Endothelial cell of umbilical vein (primary cell): ENCODE measurements at regions not wholly inside any gene's neighbourhood (a gene's known extent, or its start where the extent isn't known, plus 50 kb on each side); places are given as distances from the start of the nearest gene placed in this dataset.

ENCODE experiments used
- BruUV-seq: library from RNA; stranded (reverse); fragments of 400-500 nt; replicated peaks from 2 replicates; lab custom pipeline; 2021; lab: Mats Ljungman, UMichigan
- CTCF ChIA-PET: fragments of 300-600, 350-600 bp; sonication (Branson Sonifier 250); formaldehyde crosslinking; loops from one replicate; lab custom pipeline; 2021; ENCODE audit warnings: antibody characterized with exemption, inconsistent platforms; lab: Charles Lee
- POLR2A ChIA-PET: fragments of 300-600, 350-600 bp; sonication (Branson Sonifier 250); formaldehyde crosslinking; loops from one replicate; lab custom pipeline; 2021; ENCODE audit warnings: antibody characterized with exemption, inconsistent platforms; lab: Charles Lee
- DNase-seq: peaks from one replicate; pipeline ENCODE4 v3.0.0-alpha.2; 2011; ENCODE audit warnings: low read depth, low spot score
- FAIRE-seq: peaks from 2 replicates; lab custom pipeline; 2011; peaks lifted over from hg19 to GRCh38; lab: Jason Lieb, UNC
- H2AFZ ChIP-seq: 2 replicates; pipeline ENCODE4 v1.6.0; 2012; ENCODE audit warnings: low read depth, low read length, control low read depth, inconsistent platforms
- H3K27ac ChIP-seq: 2 replicates; pipeline ENCODE4 v1.5.1; 2011; ENCODE audit warnings: low read depth, mild to moderate bottlenecking, control low read depth, low read length, moderate library complexity; ENCODE audit not compliant: insufficient read depth
- H3K27me3 ChIP-seq, 2 experiments: 2 replicates each; pipeline versions ENCODE4 v1.6.0 to v1.6.1; 2011; ENCODE audit warnings: low read length in 2 of 2, mixed read lengths in 1 of 2; ENCODE audit not compliant: control insufficient read depth in 2 of 2, insufficient read depth in 2 of 2
- H3K36me3 ChIP-seq, 2 experiments: 2 replicates in 1 of 2; 3 replicates in 1 of 2; pipeline ENCODE4 v1.5.1; 2011; ENCODE audit warnings: low read length in 2 of 2, mild to moderate bottlenecking in 1 of 2, moderate library complexity in 1 of 2; ENCODE audit not compliant: control insufficient read depth in 2 of 2, insufficient read depth in 2 of 2; ENCODE audit errors: extremely low read depth in 1 of 2
- H3K4me1 ChIP-seq: 3 replicates; pipeline ENCODE4 v1.5.1; 2011; ENCODE audit warnings: mild to moderate bottlenecking, low read length; ENCODE audit not compliant: control insufficient read depth, insufficient read depth; ENCODE audit errors: extremely low read depth
- H3K4me2 ChIP-seq: 2 replicates; pipeline ENCODE4 v1.6.1; 2011; ENCODE audit warnings: low read length, control low read depth, mixed read lengths; ENCODE audit not compliant: insufficient read depth
- H3K4me3 ChIP-seq, 3 experiments: fragments of 200-600 bp in 1 of 3; sonication (generic), shearing (Covaris generic) in 1 of 3; replicated peaks in 1 of 3; 2 replicates each; pipeline ENCODE4 v1.5.1; 2011 to 2016; ENCODE audit warnings: control low read depth in 3 of 3, low read length in 3 of 3, mild to moderate bottlenecking in 2 of 3, inconsistent platforms in 1 of 3, low read depth in 1 of 3, moderate library complexity in 1 of 3; ENCODE audit not compliant: insufficient read depth in 1 of 3
- H3K79me2 ChIP-seq: 2 replicates; pipeline ENCODE4 v1.6.0; 2012; ENCODE audit warnings: low read length, inconsistent platforms; ENCODE audit not compliant: control insufficient read depth, insufficient read depth
- H3K9ac ChIP-seq: replicated peaks from 2 replicates; pipeline ENCODE3; 2011; ENCODE audit warnings: low read length, control low read depth; ENCODE audit not compliant: insufficient read depth; ENCODE audit errors: extremely low read depth
- H3K9me1 ChIP-seq: replicated peaks from 3 replicates; pipeline ENCODE4 v1.6.0; 2011; ENCODE audit warnings: mild to moderate bottlenecking, low read length; ENCODE audit not compliant: control insufficient read depth, insufficient read depth; ENCODE audit errors: extremely low read depth
- H3K9me3 ChIP-seq: replicated peaks from 2 replicates; pipeline ENCODE4 v1.5.1; 2012; ENCODE audit warnings: low read length, inconsistent platforms; ENCODE audit not compliant: control insufficient read depth, insufficient read depth
- H4K20me1 ChIP-seq: replicated peaks from 2 replicates; pipeline ENCODE3; 2011; ENCODE audit warnings: mild to moderate bottlenecking, low read length; ENCODE audit not compliant: control insufficient read depth, insufficient read depth; ENCODE audit errors: extremely low read depth
- MYC ChIP-seq: IDR thresholded peaks from one replicate; pipeline ENCODE4 v1.6.1; 2011; ENCODE audit warnings: mild to moderate bottlenecking, low read depth, low read length
- POLR2AphosphoS5 ChIP-seq: IDR thresholded peaks from 2 replicates; pipeline ENCODE4 v1.6.1; 2012; ENCODE audit warnings: low read depth, mild to moderate bottlenecking, control low read depth, low read length, moderate library complexity; ENCODE audit not compliant: insufficient read depth
- dilution Hi-C: fragments of 300-500 bp; cut with MboI; formaldehyde crosslinking; loops from one replicate; pipeline ENCODE4 v1.15.0; 2019; ENCODE audit warnings: low sequenced_read_pairs; ENCODE audit not compliant: extremely low pct_ligation_motif_present
- intact Hi-C: fragments of 100-400 bp; cut with micrococcal nuclease; formaldehyde crosslinking; loops from one replicate; pipeline ENCODE4 v1.10.0; 2022
- TF ChIP-seq, protein P1 (sequence below): IDR thresholded peaks from 2 replicates; pipeline ENCODE4 v1.6.1; 2011; ENCODE audit not compliant: insufficient read depth, insufficient read length

DNA sequence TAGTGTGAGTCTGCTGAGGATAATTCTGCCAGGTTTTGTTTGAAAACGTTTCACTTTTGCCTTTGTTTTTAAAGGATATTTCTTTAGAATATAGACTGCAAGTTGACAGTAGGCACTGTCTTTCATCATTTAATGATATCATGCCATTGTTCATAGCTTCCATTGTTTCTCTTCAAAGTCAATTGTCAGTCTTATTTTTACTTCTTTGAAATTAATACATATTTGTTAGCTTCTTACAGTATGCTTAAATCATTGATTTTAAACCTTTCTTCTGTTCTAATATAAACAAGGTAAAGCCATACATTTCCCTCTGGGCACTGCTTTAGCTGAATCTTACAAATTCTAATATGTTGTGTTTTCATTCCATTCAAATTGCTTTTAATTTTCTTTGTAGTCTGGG, 62.3 kb upstream of the PARVA start:
- H3K4me3 ChIP-seq, result no peak overlapping the region
- no peaks in the 10 kb centered on the region for H3K9me1 ChIP-seq
- dilution Hi-C loops, result no loop called here
- H3K9ac ChIP-seq, result no peak overlapping the region
- ChIA-PET CTCF (interaction anchor here (1.2 kb wide), 1 partner anchor 13 kb away, joined by 3 read pairs; no protein-coding TSS in a partner anchor), POLR2A (interaction anchor here (0.7 kb wide), 1 partner anchor 658 kb away, joined by 3 read pairs; no protein-coding TSS in a partner anchor)
- H3K4me1 ChIP-seq, result no peaks in the 10 kb centered on the region
- no peaks in the 10 kb centered on the region for H3K27me3 ChIP-seq
- no peaks in the 10 kb centered on the region for H4K20me1 ChIP-seq
- no peak for FAIRE-seq
- no peak for DNase-seq
- H3K36me3 ChIP-seq, result no peaks in the 10 kb centered on the region
- intact Hi-C loops, result no loop called here
- H3K79me2 ChIP-seq, result no peaks in the 10 kb centered on the region
- no TSS peak for BruUV-seq
- no peak for TF ChIP-seq MYC
- no peak overlapping the region for H3K27ac ChIP-seq
- no peak overlapping the region for H2AFZ ChIP-seq
- H3K9me3 ChIP-seq, result no peaks in the 10 kb centered on the region
- H3K4me2 ChIP-seq, result no peak overlapping the region

DNA sequence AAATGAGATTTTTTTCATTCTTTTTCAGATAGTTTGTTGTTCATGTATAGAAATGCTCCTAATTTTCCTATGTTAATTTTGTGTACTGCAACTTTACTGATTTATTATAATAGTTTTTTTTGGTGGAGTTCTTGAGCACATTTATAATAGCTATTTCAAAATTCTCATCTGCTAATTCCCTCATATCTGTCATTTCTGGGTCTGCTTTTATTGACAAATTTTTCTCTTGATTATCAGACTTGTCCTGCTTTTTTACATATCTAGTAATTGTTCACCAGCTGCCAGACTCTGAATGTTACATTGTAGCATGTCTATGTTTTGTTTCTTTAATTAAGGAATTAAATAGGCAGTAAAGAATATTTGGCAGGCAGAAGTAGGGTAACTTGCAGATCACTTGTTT, 60.9 kb upstream of the PARVA start:
- Histone ChIP-seq H3K4me3 (no peak overlapping the region), H3K4me1 (no peaks in the 10 kb centered on the region), H3K79me2 (no peaks in the 10 kb centered on the region), H3K27ac (no peak overlapping the region), H3K9me3 (no peaks in the 10 kb centered on the region), H3K9me1 (no peaks in the 10 kb centered on the region), H3K4me2 (no peak overlapping the region), H3K36me3 (no peaks in the 10 kb centered on the region), H4K20me1 (no peaks in the 10 kb centered on the region), H3K9ac (no peak overlapping the region), H2AFZ (no peak overlapping the region), H3K27me3 (no peaks in the 10 kb centered on the region)
- ChIA-PET POLR2A (no interaction called here), CTCF (interaction anchor here (0.9 kb wide), 1 partner anchor 15 kb away, joined by 4 read pairs; no protein-coding TSS in a partner anchor)
- dilution Hi-C loops (no loop called here), intact Hi-C loops (no loop called here)
- FAIRE-seq (no peak), DNase-seq (no peak)
- TF ChIP-seq, protein P1, sequence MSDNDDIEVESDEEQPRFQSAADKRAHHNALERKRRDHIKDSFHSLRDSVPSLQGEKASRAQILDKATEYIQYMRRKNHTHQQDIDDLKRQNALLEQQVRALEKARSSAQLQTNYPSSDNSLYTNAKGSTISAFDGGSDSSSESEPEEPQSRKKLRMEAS, result no peak
- no peak for TF ChIP-seq POLR2AphosphoS5
- BruUV-seq, result no TSS peak
